HFF-Myc (cell line): ENCODE measurements at regions not wholly inside any gene's neighbourhood (a gene's known extent, or its start where the extent isn't known, plus 50 kb on each side); places are given as distances from the start of the nearest gene placed in this dataset.

Experiments used
- DNase-seq: peaks from one replicate; pipeline ENCODE4 v3.0.0-alpha.2; 2011; ENCODE audit warnings: low read depth; ENCODE audit errors: extremely low read depth
- H3K4me3 ChIP-seq: replicated peaks from 2 replicates; pipeline ENCODE4 v1.5.1; 2011; ENCODE audit warnings: low read depth, mild to moderate bottlenecking, control low read depth, low read length
- TF ChIP-seq, protein P1 (sequence below): IDR thresholded peaks from 2 replicates; pipeline ENCODE4 v1.5.1; 2012; ENCODE audit warnings: mild to moderate bottlenecking, low read depth, low read length, control low read depth; ENCODE audit errors: missing control alignments

DNA sequence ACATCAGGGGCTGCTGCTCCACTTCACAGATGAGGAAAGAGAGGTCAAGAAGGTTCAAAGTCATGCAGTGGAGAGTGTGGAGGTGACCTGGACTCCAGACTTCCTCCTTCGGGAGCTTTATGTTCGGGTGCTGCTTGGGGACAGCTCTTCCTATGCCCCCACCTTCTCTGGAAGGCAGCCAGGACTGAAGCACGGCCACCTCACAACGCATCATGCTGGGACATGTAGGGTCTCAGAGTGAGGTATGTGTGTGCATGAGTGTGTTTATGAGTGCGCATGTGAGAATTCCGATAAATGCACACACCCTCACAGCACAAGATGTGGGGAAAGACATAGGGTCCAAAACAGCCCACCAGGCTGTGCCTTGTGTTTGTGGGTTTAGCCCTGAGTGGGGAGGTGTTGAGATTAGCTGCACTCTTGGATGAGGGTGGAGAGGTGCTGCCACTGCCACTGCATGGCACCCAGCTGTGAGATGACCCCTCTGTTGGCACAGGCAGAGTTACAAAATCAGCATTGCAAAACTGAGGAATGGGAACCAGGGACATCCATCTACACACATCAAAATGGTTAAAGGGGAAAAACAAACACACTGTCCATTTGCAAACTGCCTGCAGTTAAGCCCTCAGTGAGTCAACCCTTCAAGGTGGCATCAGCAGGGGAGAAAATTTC is 367.4 kb downstream of the SEC14L1 start:
- TF ChIP-seq, protein P1, sequence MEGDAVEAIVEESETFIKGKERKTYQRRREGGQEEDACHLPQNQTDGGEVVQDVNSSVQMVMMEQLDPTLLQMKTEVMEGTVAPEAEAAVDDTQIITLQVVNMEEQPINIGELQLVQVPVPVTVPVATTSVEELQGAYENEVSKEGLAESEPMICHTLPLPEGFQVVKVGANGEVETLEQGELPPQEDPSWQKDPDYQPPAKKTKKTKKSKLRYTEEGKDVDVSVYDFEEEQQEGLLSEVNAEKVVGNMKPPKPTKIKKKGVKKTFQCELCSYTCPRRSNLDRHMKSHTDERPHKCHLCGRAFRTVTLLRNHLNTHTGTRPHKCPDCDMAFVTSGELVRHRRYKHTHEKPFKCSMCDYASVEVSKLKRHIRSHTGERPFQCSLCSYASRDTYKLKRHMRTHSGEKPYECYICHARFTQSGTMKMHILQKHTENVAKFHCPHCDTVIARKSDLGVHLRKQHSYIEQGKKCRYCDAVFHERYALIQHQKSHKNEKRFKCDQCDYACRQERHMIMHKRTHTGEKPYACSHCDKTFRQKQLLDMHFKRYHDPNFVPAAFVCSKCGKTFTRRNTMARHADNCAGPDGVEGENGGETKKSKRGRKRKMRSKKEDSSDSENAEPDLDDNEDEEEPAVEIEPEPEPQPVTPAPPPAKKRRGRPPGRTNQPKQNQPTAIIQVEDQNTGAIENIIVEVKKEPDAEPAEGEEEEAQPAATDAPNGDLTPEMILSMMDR = no peak
- no peak for DNase-seq
- H3K4me3 ChIP-seq = no peak overlapping the region

DNA sequence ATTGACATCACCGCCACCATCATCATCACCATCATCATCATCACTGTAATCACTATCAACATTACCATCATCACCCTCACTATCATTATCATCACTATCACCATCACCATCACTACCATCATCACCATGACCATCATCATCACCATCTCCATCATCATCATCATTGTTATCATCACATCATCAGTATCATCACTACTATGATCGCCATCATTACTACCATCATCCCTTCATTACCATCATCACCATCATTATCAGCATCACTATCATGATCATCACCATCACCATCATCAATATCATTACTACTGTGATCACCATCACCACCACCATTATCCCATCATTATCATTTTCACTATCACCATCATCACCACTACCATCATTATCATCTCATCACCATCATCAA is 368.3 kb downstream of the SEC14L1 start:
- H3K4me3 ChIP-seq = no peak overlapping the region
- TF ChIP-seq, protein P1 = no peak
- DNase-seq = no peak

- TF ChIP-seq, protein P1 = no peak
- DNase-seq = no peak
- no peak overlapping the region for H3K4me3 ChIP-seq
These were observed 368.8 kb downstream of the SEC14L1 start for GRCh38 chr17:77509599-77509998.

- TF ChIP-seq, protein P1 = no peak
- no peak overlapping the region for H3K4me3 ChIP-seq
- DNase-seq = no peak
These were observed 369.5 kb downstream of the SEC14L1 start for GRCh38 chr17:77510133-77510796.

DNA sequence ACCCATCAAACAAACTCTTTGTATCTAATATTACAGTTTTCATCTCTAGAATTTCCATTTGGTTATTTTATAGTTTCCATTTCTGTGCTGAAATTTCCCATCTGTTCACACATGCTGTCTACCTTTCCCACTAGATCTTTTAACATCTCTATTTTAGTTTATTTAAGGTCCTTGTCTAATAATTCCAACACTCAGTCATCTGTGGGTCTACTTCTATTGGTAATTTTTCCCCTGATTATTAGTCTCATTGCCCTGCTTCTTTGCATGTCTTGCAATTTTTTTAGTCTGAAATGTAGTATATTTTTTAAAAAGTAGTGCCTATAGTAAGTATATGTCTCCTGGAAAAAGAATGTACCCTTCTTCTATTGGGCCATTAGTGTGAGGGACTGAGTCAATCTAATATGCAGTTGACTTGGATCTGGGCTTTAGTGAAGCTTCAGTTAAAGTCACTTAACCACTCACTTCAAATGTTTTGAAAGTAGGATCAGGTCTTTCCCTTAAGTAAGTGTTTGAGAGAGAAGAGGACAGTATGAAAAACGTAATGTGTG is 370.8 kb downstream of the SEC14L1 start:
- TF ChIP-seq, protein P1 = no peak
- H3K4me3 ChIP-seq = no peak overlapping the region
- no peak for DNase-seq

DNA sequence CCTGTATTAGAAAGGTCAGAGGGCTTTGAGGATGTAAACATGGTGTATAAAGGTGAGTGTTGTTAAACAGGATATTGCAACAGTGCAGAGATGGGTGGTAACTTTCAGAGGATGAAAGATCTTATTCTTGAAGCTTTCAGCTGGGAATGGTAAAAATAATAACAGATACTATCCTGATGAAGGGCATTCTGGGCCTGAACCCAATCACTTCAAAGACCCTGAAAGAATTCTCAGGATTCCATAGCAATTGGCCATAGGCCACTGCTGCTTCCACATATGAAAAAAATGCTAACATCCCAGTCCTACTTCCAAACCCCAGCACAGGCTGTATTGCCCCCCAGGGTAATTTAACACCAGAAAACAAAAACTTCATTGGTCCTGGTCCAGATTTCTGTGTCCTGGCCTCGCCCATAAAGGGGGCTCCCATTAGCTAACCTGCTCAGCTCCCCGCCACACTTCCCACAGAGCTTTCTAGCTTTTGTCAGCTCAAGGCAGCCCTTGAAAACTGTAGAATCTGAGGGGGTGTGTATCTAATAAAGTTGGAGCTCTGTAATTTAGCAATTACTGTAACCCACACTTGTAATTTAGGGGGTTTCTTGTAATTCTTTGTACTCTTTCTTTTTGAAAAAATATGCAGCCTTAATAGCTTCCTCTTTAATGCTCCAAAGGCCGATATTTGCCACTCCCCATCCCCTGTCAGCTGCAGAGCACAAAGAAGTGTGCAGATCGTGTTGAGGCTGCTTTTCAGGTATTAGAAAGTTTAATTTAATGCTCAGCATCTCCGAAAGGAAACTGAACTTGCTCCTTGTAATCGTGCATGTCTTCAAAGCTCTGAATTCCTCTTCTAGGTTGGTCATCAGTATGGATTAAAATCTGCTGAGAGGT is 371.5 kb downstream of the SEC14L1 start:
- TF ChIP-seq, protein P1 = no peak
- no peak for DNase-seq

More for the DNA sequence above, 371.5 kb downstream of the SEC14L1 start:
- no peak overlapping the region for H3K4me3 ChIP-seq
